ENCODE measurements at regions not wholly inside any gene's neighbourhood (a gene's known extent, or its start where the extent isn't known, plus 50 kb on each side); places are given as distances from the start of the nearest gene placed in this dataset.

DNA sequence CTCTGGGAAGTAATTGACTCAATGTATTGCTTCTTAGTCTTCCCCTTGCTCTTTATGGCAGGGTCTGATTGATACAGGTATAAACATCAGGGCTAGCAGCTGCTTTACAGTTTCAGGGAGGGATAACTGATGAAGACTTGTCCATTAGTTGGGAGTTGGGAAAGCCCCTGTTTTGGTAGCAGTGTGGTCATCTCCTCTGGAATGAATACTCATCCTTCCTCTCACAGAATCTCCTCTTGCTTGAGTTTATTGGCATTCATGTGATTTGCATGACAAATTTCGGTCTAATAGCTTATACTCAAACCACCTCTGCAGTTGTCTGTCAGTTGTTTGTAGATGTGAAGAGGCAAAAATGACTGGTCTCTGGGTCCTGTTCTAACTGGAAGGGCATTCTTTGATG is 79.7 kb downstream of the FAT3 start:
- Histone ChIP-seq H3K9me3 (no peaks in the 10 kb centered on the region), H3K4me1 (no peaks in the 10 kb centered on the region), H3K27me3 (replicated peaks; ENCODE audit: control insufficient read depth, insufficient read depth, low read length) (no peaks in the 10 kb centered on the region), H3K4me3 (ENCODE audit: low read depth, low read length) (no peak overlapping the region), H3K36me3 (ENCODE audit: control insufficient read depth, insufficient read depth, low read length) (no peaks in the 10 kb centered on the region)
- Mint-ChIP-seq H3K36me3 (ENCODE audit: insufficient read depth, unreplicated experiment) (no peaks in the 10 kb centered on the region), H3K4me3 (ENCODE audit: unreplicated experiment) (no peak overlapping the region), H3K4me1 (ENCODE audit: low read depth, unreplicated experiment) (no peaks in the 10 kb centered on the region), H3K9me3 (ENCODE audit: unreplicated experiment) (no peaks in the 10 kb centered on the region), H3K27ac (ENCODE audit: unreplicated experiment) (no peak overlapping the region), H3K27me3 (ENCODE audit: insufficient read depth, unreplicated experiment) (no peaks in the 10 kb centered on the region)
- ChIA-PET CTCF (no interaction called here), POLR2A (no interaction called here)
- DNase-seq: no peak
- TF ChIP-seq, protein P1, sequence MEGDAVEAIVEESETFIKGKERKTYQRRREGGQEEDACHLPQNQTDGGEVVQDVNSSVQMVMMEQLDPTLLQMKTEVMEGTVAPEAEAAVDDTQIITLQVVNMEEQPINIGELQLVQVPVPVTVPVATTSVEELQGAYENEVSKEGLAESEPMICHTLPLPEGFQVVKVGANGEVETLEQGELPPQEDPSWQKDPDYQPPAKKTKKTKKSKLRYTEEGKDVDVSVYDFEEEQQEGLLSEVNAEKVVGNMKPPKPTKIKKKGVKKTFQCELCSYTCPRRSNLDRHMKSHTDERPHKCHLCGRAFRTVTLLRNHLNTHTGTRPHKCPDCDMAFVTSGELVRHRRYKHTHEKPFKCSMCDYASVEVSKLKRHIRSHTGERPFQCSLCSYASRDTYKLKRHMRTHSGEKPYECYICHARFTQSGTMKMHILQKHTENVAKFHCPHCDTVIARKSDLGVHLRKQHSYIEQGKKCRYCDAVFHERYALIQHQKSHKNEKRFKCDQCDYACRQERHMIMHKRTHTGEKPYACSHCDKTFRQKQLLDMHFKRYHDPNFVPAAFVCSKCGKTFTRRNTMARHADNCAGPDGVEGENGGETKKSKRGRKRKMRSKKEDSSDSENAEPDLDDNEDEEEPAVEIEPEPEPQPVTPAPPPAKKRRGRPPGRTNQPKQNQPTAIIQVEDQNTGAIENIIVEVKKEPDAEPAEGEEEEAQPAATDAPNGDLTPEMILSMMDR (IDR thresholded peaks at IDR 0.05; ENCODE audit: insufficient read depth in 1 of 2, low read depth in 1 of 2, low read length in 1 of 2, severe bottlenecking in 1 of 2, unreplicated experiment in 1 of 2): no peak
- no TSS peak for BruUV-seq (replicated peaks)
- intact Hi-C loops (cut with micrococcal nuclease; ENCODE audit: unreplicated experiment): no loop called here

DNA sequence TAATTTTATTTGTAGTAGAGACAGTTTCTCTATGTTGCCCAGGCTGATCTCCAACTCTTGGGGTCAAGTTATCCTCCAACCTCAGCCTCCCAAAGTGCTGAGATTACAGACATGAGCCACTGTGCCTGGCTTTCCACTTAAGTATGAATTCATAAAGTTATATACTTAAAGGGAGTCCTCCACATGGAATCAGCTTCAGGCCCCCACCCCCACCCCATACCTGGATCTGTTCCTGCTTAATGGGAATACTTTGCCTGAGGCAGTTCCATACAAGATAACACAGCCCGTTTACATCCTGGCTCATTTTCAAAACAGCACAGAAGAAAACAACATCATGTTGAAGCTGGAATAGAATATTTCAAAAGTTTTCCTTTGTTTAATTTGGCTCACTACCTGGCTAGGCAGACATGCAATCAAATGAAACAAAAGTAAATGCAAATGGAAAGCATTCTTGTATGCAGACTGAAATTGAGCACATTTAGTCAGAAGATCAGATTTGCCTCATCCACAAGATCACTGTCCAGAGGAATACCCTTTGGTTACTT is 82.4 kb downstream of the FAT3 start:
- no peaks in the 10 kb centered on the region for H3K9me3 ChIP-seq
- H3K4me1 Mint-ChIP-seq (ENCODE audit: low read depth, unreplicated experiment): no peaks in the 10 kb centered on the region
- no peaks in the 10 kb centered on the region for H3K36me3 ChIP-seq (ENCODE audit: control insufficient read depth, insufficient read depth, low read length)
- intact Hi-C loops (cut with micrococcal nuclease; ENCODE audit: unreplicated experiment): no loop called here
- H3K27me3 Mint-ChIP-seq (ENCODE audit: insufficient read depth, unreplicated experiment): no peaks in the 10 kb centered on the region
- no peaks in the 10 kb centered on the region for H3K27me3 ChIP-seq (replicated peaks; ENCODE audit: control insufficient read depth, insufficient read depth, low read length)
- H3K4me1 ChIP-seq: no peaks in the 10 kb centered on the region
- H3K9me3 Mint-ChIP-seq (ENCODE audit: unreplicated experiment): no peaks in the 10 kb centered on the region
- ChIA-PET POLR2A (no interaction called here), CTCF (no interaction called here)
- no peak overlapping the region for H3K27ac Mint-ChIP-seq (ENCODE audit: unreplicated experiment)
- BruUV-seq (replicated peaks): no TSS peak
- TF ChIP-seq, protein P1 (IDR thresholded peaks at IDR 0.05; ENCODE audit: insufficient read depth in 1 of 2, low read depth in 1 of 2, low read length in 1 of 2, severe bottlenecking in 1 of 2, unreplicated experiment in 1 of 2): no peak
- H3K36me3 Mint-ChIP-seq (ENCODE audit: insufficient read depth, unreplicated experiment): no peaks in the 10 kb centered on the region
- no peak overlapping the region for H3K4me3 ChIP-seq (ENCODE audit: low read depth, low read length)
- no peak overlapping the region for H3K4me3 Mint-ChIP-seq (ENCODE audit: unreplicated experiment)
- DNase-seq: no peak

DNA sequence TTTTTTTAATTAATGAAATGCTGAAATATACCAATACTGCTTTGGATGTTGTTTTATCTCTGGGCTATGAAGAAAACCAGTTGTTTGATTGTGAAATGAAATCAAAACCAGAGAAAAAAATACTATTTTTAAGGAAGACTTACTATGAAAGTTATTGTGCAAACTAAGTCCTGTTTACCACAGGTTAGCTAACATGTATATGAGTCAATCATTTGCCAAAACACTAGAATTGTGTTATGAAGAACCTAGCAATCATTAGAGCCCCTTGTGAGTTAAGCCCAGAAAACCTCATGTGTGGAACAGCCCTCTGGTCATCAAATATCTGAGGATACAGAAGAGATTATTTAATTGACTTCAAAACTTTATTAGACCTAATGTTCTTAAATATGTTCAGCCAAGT is 83.7 kb downstream of the FAT3 start:
- H3K9me3 Mint-ChIP-seq (ENCODE audit: unreplicated experiment): no peaks in the 10 kb centered on the region
- POLR2A ChIA-PET: no interaction called here
- no peak overlapping the region for H3K4me3 Mint-ChIP-seq (ENCODE audit: unreplicated experiment)
- no peak for DNase-seq
- H3K4me1 Mint-ChIP-seq (ENCODE audit: low read depth, unreplicated experiment): no peaks in the 10 kb centered on the region
- Histone ChIP-seq H3K4me1 (no peaks in the 10 kb centered on the region), H3K36me3 (ENCODE audit: control insufficient read depth, insufficient read depth, low read length) (no peaks in the 10 kb centered on the region), H3K4me3 (ENCODE audit: low read depth, low read length) (no peak overlapping the region), H3K9me3 (no peaks in the 10 kb centered on the region), H3K27me3 (replicated peaks; ENCODE audit: control insufficient read depth, insufficient read depth, low read length) (no peaks in the 10 kb centered on the region)
- no peaks in the 10 kb centered on the region for H3K27me3 Mint-ChIP-seq (ENCODE audit: insufficient read depth, unreplicated experiment)
- H3K27ac Mint-ChIP-seq (ENCODE audit: unreplicated experiment): no peak overlapping the region
- no peaks in the 10 kb centered on the region for H3K36me3 Mint-ChIP-seq (ENCODE audit: insufficient read depth, unreplicated experiment)
- intact Hi-C loops (cut with micrococcal nuclease; ENCODE audit: unreplicated experiment): no loop called here
- CTCF ChIA-PET: no interaction called here
- TF ChIP-seq, protein P1 (IDR thresholded peaks at IDR 0.05; ENCODE audit: insufficient read depth in 1 of 2, low read depth in 1 of 2, low read length in 1 of 2, severe bottlenecking in 1 of 2, unreplicated experiment in 1 of 2): no peak
- BruUV-seq (replicated peaks): no TSS peak

All from Caco-2 (cell line).